Endodermal cell (in vitro differentiated cells): ENCODE measurements at regions not wholly inside any gene's neighbourhood (a gene's known extent, or its start where the extent isn't known, plus 50 kb on each side); places are given as distances from the start of the nearest gene placed in this dataset.

Source experiments
- DNase-seq: peaks from one replicate; pipeline ENCODE4 v3.0.0-alpha.2; 2017
- H3K27ac ChIP-seq: 2 replicates; pipeline ENCODE4 v1.5.1; 2013; ENCODE audit warnings: mild to moderate bottlenecking, low read depth, low read length, moderate library complexity
- H3K27me3 ChIP-seq: 2 replicates; pipeline ENCODE4 v1.6.1; 2013; ENCODE audit warnings: mild to moderate bottlenecking, low read length, moderate library complexity; ENCODE audit not compliant: insufficient read depth, control insufficient read depth, poor library complexity, severe bottlenecking
- H3K36me3 ChIP-seq: 2 replicates; pipeline ENCODE4 v1.7.0; 2013; ENCODE audit warnings: mild to moderate bottlenecking, low read length, moderate library complexity; ENCODE audit not compliant: control insufficient read depth, insufficient read depth
- H3K4me1 ChIP-seq: one replicate; pipeline ENCODE4 v1.7.0; 2013; ENCODE audit warnings: low read length; ENCODE audit not compliant: control insufficient read depth, insufficient read depth
- H3K4me3 ChIP-seq: 2 replicates; pipeline ENCODE4 v1.5.1; 2013; ENCODE audit warnings: mild to moderate bottlenecking, low read length, moderate library complexity
- H3K9ac ChIP-seq: 2 replicates; pipeline ENCODE4 v1.6.1; 2013; ENCODE audit warnings: mild to moderate bottlenecking, low read length, moderate library complexity; ENCODE audit not compliant: poor library complexity, severe bottlenecking; ENCODE audit errors: extremely low read depth
- H3K9me3 ChIP-seq: 2 replicates; pipeline ENCODE4 v1.6.1; 2013; ENCODE audit warnings: mild to moderate bottlenecking, low read length, moderate library complexity; ENCODE audit not compliant: control insufficient read depth
- H3K27ac Mint-ChIP-seq: 2 replicates; pipeline ENCODE4 v1.8.0; 2020; ENCODE audit warnings: mixed read lengths
- H3K27me3 Mint-ChIP-seq: 2 replicates; pipeline ENCODE4 v1.8.0; 2021; ENCODE audit warnings: mild to moderate bottlenecking, mixed read lengths; ENCODE audit not compliant: insufficient read depth
- H3K36me3 Mint-ChIP-seq: 2 replicates; pipeline ENCODE4 v1.8.0; 2020; ENCODE audit warnings: low read depth, mixed read lengths
- H3K4me1 Mint-ChIP-seq: 2 replicates; pipeline ENCODE4 v1.8.0; 2020; ENCODE audit warnings: mixed read lengths
- H3K4me3 Mint-ChIP-seq: 2 replicates; pipeline ENCODE4 v1.8.0; 2020; ENCODE audit warnings: mild to moderate bottlenecking, moderate library complexity, mixed read lengths
- H3K9me3 Mint-ChIP-seq: 2 replicates; pipeline ENCODE4 v1.8.0; 2020; ENCODE audit warnings: mild to moderate bottlenecking, mixed read lengths
- WGBS, 2 experiments: methylation state at CpG; one replicate each; pipeline versions ENCODE4 v1.1.5 to v1.1.7; 2013; ENCODE audit warnings: missing lambda C conversion rate in 2 of 2, mixed read lengths in 1 of 2; ENCODE audit not compliant: insufficient coverage in 1 of 2, insufficient read length in 1 of 2; 5-methylcytosine and 5-hydroxymethylcytosine counted together
- TF ChIP-seq, protein P1 (sequence below): fragments of 200-600 bp; sonication (generic); conservative IDR thresholded peaks from 2 replicates; pipeline ENCODE4 v1.5.0; 2021; ENCODE audit warnings: antibody characterized with exemption, mild to moderate bottlenecking

- H3K27ac ChIP-seq: no peak overlapping the region
- H3K4me1 Mint-ChIP-seq: no peaks in the 10 kb centered on the region
These were observed 309.9 kb upstream of the IGFBP3 start for GRCh38 chr7:46230990-46231305.

GRCh38 chr7:46230298-46230989 lies 309.4 kb upstream of the IGFBP3 start:
- Mint-ChIP-seq H3K4me3 (no peak overlapping the region), H3K36me3 (no peaks in the 10 kb centered on the region), H3K27me3 (peaks cover under 1% of the 10 kb centered on the region), H3K27ac (no peak overlapping the region), H3K9me3 (no peaks in the 10 kb centered on the region), H3K4me1 (no peaks in the 10 kb centered on the region)
- no peak for DNase-seq
- Histone ChIP-seq H3K9ac (no peak overlapping the region), H3K4me1 (no peaks in the 10 kb centered on the region), H3K4me3 (no peak overlapping the region), H3K27me3 (no peaks in the 10 kb centered on the region), H3K27ac (no peak overlapping the region), H3K9me3 (no peaks in the 10 kb centered on the region), H3K36me3 (no peaks in the 10 kb centered on the region)
- WGBS, 2 experiments: 0 to 59% methylated on average over 1 to 3 of the region's 3 CpGs
- TF ChIP-seq, protein P1, sequence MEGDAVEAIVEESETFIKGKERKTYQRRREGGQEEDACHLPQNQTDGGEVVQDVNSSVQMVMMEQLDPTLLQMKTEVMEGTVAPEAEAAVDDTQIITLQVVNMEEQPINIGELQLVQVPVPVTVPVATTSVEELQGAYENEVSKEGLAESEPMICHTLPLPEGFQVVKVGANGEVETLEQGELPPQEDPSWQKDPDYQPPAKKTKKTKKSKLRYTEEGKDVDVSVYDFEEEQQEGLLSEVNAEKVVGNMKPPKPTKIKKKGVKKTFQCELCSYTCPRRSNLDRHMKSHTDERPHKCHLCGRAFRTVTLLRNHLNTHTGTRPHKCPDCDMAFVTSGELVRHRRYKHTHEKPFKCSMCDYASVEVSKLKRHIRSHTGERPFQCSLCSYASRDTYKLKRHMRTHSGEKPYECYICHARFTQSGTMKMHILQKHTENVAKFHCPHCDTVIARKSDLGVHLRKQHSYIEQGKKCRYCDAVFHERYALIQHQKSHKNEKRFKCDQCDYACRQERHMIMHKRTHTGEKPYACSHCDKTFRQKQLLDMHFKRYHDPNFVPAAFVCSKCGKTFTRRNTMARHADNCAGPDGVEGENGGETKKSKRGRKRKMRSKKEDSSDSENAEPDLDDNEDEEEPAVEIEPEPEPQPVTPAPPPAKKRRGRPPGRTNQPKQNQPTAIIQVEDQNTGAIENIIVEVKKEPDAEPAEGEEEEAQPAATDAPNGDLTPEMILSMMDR: no peak

More at GRCh38 chr7:46230990-46231305, 309.9 kb upstream of the IGFBP3 start:
- H3K4me1 ChIP-seq: no peaks in the 10 kb centered on the region
- H3K36me3 ChIP-seq: no peaks in the 10 kb centered on the region
- Mint-ChIP-seq H3K27ac (no peak overlapping the region), H3K4me3 (no peak overlapping the region), H3K9me3 (no peaks in the 10 kb centered on the region), H3K36me3 (no peaks in the 10 kb centered on the region), H3K27me3 (no peaks in the 10 kb centered on the region)
- H3K9me3 ChIP-seq: no peaks in the 10 kb centered on the region
- H3K4me3 ChIP-seq: no peak overlapping the region
- no peaks in the 10 kb centered on the region for H3K27me3 ChIP-seq
- H3K9ac ChIP-seq: no peak overlapping the region
- no peak for DNase-seq
- TF ChIP-seq, protein P1: no peak

DNA sequence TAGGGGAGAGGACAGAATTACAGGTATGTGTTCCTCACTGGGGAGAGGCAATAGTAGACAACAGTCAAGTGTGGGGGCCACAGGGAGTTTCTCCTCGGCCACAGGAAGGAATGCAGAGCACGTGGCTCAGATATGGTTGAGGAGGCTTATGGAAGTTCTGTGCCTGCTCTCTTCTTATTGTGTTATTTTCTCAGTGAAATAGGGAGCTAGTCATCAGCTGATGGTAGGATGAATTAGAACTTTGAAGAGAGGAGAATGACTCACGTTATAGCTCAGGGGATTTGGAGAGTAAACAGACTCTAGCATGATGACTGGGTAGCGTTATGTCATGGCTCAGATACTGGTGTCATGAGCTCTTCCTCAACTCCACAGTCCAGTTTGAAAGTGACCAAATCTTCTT lies 308.3 kb upstream of the IGFBP3 start:
- no peaks in the 10 kb centered on the region for H3K36me3 ChIP-seq
- no peaks in the 10 kb centered on the region for H3K9me3 ChIP-seq
- no peaks in the 10 kb centered on the region for H3K27me3 ChIP-seq
- Mint-ChIP-seq H3K27me3 (peaks cover 2% of the 10 kb centered on the region), H3K27ac (no peak overlapping the region), H3K4me3 (no peak overlapping the region), H3K36me3 (no peaks in the 10 kb centered on the region), H3K9me3 (no peaks in the 10 kb centered on the region), H3K4me1 (no peaks in the 10 kb centered on the region)
- WGBS, 2 experiments: 93 to 94% methylated on average over 3 to 4 of the region's 4 CpGs
- H3K27ac ChIP-seq: no peak overlapping the region
- H3K4me1 ChIP-seq: no peaks in the 10 kb centered on the region
- no peak overlapping the region for H3K9ac ChIP-seq
- no peak overlapping the region for H3K4me3 ChIP-seq
- TF ChIP-seq, protein P1: no peak
- DNase-seq: peak; percentile 7
